ENCODE measurements at regions not wholly inside any gene's neighbourhood (a gene's known extent, or its start where the extent isn't known, plus 50 kb on each side); places are given as distances from the start of the nearest gene placed in this dataset.

DNA sequence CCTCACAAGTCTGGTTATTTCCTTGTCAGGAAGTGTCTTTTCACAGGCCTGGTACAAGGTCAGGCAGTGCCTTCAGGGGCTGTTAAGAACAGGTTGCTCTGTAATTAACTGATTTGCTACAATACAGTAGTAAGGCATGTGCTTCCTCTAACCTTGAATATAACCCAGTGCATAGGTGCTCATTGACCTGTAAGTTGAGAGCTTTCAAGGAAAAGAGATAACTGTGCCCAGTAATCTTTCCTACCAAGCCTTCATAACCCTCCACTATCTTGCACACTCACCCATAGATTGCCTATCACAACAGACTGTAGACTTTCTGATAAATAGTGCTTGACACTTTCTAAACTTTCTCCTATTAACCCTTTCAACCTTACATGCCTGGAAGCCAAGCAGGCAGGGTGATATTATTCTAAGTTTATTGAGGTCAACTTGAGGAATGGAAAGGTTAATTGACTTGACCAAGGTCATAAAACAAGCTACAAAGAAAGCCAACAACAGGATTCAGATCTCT lies 148.1 kb downstream of the PPARGC1A start:
- H3K4me3 ChIP-seq (ENCODE audit: low read depth, low read length): no peak overlapping the region
- DNase-seq (ENCODE audit: low read depth): no peak

DNA sequence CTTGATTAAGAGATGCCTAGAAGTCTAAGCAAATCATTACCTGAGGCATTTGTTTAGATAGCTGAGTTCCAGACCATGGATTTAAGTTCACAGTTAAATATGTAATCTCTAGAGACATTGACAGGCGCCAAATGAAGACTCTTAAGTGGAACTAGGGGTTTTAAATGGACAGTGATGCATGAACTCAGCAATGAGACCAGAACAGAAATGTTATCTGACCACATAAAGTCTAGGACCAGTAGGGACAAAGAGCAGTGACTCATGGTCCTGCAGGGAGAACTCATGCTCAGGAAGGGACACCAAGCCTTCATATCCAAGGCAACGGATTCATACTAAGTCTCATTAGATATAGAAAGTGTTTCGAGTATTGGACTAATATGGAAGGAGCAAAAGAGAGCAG lies 152.3 kb downstream of the PPARGC1A start:
- no peak for DNase-seq (ENCODE audit: low read depth)
- no peak overlapping the region for H3K4me3 ChIP-seq (ENCODE audit: low read depth, low read length)

DNA sequence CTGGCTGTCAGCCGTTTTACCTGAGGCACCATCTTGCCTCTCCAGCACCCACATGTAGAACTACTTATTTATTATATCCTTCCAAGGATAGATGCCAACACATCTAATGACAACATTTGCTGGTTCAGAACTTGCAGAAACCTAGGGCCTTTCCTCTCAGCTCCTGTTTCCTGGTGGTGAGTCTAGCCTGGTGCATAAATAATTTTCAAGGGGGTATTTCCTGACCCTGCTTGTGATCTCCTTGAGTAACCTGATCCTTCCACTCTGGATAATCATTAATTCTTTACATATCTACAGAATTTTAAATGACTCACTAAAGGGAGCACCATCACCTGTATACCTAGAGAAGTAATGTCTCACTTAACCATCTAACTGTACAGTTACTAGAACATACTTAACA lies 153.4 kb downstream of the PPARGC1A start:
- H3K4me3 ChIP-seq (ENCODE audit: low read depth, low read length): no peak overlapping the region
- DNase-seq (ENCODE audit: low read depth): no peak

DNA sequence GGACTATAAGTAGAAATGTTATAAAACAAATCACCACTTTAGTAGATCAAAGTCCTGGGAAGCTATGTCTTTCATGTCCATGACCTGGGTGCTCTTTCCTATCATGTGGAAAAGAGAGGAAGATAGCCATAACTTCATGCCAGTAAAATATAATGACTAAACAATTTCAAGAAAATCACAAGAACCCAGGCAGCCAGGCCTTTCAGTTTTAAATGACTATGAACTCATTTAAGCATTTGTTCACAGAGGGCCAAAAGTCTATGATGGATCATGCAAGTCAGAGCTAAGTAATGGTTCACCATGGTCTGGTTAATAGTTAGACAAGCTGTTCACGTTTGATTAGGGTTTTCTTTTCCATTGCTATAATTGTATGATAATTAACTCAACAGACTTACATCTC lies 155.8 kb downstream of the PPARGC1A start:
- no peak for DNase-seq (ENCODE audit: low read depth)
- no peak overlapping the region for H3K4me3 ChIP-seq (ENCODE audit: low read depth, low read length)

DNA sequence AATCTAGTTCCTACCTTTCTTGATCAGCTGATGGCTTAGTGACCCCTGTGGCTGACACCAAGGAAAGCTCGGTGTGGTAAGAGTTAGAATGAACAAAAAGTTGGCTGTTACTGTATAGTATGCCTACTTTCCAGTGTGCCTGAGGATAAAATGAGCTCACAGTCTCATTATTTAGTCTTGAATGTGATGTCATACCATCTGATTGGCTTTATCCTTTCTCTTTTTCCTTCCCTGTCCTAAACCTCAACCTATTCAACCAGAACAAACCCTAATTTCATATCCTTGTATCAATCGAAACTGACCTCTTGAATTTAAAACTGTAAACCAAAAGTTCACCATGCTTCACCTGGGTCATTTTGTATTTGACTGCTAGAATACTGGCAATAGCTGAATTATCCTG lies 156.4 kb downstream of the PPARGC1A start:
- H3K4me3 ChIP-seq (ENCODE audit: low read depth, low read length): no peak overlapping the region
- DNase-seq (ENCODE audit: low read depth): no peak

DNA sequence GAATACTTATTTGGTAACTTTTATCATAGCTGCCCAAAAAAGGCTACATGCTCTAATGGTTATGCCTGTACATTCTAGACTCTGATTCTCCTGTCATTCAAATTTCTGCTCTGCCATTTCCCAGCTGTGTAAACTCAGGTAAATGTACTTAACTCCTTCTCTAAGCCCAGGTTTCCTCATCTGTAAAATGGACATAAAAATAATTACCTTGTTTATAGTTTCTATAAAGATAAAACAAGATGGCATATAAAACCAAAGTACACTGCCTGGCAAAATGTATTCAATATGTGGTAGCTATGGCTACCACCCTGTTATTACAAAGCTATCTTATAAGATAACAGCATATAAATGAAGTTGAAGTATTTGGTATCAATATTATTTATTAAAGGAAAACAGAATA lies 158.8 kb downstream of the PPARGC1A start:
- H3K4me3 ChIP-seq (ENCODE audit: low read depth, low read length): no peak overlapping the region
- no peak for DNase-seq (ENCODE audit: low read depth)

DNA sequence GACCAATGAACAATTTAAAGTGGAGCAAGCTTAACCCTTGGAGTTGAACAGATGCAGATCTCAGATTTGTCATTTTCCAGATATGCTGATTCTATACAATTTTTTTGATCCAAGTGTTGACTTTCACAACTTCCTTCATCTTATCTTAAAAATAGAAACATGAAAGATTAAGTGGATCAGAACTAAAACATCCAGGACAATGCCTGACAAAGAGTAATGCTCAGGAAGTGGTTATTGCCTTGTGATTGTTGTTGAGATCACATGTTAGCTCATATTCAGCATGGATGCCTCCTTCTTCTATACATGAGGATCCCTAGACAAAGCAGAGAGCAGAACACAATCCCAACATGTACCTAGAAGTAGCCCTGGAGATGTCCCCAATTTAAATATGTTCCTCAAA lies 160.9 kb downstream of the PPARGC1A start:
- no peak for DNase-seq (ENCODE audit: low read depth)
- no peak overlapping the region for H3K4me3 ChIP-seq (ENCODE audit: low read depth, low read length)

DNA sequence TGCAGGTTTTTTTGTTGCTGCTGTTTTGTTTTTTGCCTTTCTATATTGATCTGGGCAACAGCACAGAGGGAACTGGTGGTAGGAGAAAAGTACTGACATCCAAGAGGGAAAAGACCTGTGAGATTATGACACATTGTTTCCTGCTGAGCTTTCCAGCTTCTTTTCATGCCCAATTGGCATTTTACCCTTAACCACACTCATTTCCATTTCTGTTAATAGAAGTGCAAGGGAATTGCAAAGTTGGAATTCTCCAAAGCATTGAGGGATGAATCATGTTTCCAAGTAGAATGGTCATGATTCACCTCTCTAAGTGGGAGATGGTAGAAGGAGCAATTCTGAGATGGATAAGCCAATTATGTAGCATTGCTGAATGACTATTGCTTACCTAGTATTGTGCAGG lies 161.5 kb downstream of the PPARGC1A start:
- no peak overlapping the region for H3K4me3 ChIP-seq (ENCODE audit: low read depth, low read length)
- DNase-seq (ENCODE audit: low read depth): peak; percentile 56

DNA sequence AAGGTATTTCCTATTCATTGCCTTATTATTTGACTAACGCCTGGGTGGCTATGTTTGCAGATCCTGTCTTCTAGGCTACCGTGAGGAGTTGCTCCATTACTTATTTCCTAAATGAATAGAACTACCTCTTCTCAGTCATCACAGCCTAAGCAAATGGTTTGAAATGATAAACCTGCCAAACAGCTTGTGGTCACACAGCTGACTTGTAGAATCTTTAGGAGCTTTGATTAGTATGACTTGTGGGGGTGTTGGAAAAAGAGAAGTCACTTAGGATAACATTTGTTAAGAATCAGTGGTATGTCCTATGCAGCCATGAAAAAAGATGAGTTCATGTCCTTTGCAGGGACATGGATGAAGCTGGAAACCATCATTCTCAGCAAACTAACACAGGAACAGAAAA lies 169.3 kb downstream of the PPARGC1A start:
- no peak for DNase-seq (ENCODE audit: low read depth)
- H3K4me3 ChIP-seq (ENCODE audit: low read depth, low read length): no peak overlapping the region

DNA sequence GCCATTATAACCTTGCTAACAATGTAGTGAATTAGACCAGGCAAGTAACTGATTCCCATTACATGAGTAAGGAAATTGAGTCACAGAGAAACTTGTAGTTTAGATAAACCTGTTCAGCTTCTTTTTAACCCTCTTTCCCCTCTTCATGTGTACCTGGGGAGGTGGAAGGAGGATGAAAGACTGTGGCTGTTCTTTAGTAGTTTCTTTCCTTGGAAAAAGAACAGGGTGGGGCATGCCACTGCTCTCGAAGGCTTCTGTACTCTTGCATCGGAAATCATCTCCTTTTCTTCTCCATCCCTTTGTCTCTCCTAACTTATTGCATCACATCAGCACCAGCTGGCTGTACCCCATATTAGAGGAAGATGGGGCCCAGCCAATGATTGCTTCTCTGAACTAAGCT lies 171.4 kb downstream of the PPARGC1A start:
- H3K4me3 ChIP-seq (ENCODE audit: low read depth, low read length): no peak overlapping the region
- no peak for DNase-seq (ENCODE audit: low read depth)

DNA sequence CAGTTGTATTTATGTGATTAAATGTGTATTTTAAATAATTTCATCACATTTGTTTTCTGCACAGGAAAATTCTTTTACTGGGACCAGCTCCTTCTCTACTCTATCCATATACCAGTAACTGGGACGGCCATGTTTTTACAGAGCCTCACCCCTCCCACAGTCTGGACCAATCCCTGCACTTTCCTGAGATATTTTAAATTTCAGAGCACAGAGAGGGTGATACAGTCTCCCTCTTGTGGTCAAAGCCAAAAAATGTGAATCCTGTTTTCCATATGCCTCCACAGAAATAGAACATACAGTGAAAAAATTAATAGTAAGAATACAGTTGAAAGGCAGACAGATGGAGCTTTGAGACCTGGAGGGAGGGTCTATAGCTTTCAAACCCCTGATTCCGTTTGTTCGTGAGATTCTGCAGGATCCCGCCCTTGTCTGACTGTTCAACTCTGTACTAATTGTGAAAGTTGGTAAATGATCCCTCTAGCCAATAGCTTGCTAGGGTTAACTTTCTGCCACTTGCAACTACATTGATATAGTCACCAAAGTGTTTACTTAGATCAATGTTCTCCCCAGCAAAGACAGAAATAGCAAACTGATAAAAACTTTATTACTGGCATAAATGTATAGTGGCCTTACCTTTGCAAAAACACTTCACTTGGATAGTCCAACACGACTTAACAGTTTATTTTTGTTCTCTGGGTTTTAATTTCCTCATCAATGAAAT lies 172.2 kb downstream of the PPARGC1A start:
- no peak for DNase-seq (ENCODE audit: low read depth)
- no peak overlapping the region for H3K4me3 ChIP-seq (ENCODE audit: low read depth, low read length)

DNA sequence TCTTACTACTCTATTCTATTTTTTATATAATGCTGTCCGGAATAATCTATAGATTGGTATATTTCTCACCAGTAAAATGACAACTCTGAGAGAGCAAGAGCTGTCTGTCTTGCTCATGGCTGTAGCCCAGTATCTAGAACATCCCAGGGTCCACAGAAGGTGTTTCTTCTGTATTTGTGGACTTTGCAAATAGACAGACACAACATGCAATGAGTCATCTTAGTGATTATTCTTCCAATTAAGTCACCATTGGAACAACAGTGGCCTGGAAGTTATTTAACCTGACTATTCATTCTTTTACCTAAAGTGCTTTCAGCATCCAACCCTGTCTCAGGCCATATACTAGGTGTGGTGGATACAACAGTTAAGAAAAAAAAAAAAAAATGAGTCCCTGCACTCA lies 179.5 kb downstream of the PPARGC1A start:
- H3K4me3 ChIP-seq (ENCODE audit: low read depth, low read length): no peak overlapping the region
- DNase-seq (ENCODE audit: low read depth): no peak

DNA sequence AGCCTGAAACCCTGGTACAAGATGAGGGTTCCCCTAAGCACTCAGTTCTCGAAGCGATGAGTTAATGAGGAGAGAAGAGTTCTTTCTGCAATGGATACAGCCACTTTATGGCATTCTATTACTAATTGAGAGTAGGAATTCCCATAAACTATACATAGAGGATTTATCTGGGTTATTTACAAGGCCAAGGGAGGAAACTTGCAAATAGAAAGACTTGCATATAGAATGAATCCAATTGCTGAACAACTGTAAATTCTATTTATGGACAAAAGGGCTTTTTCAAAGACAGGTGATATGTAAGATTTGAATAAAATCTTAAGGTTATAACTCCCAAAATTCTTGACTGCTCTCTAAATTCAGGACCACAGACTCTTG lies 182.2 kb downstream of the PPARGC1A start:
- no peak for DNase-seq (ENCODE audit: low read depth)
- H3K4me3 ChIP-seq (ENCODE audit: low read depth, low read length): no peak overlapping the region

DNA sequence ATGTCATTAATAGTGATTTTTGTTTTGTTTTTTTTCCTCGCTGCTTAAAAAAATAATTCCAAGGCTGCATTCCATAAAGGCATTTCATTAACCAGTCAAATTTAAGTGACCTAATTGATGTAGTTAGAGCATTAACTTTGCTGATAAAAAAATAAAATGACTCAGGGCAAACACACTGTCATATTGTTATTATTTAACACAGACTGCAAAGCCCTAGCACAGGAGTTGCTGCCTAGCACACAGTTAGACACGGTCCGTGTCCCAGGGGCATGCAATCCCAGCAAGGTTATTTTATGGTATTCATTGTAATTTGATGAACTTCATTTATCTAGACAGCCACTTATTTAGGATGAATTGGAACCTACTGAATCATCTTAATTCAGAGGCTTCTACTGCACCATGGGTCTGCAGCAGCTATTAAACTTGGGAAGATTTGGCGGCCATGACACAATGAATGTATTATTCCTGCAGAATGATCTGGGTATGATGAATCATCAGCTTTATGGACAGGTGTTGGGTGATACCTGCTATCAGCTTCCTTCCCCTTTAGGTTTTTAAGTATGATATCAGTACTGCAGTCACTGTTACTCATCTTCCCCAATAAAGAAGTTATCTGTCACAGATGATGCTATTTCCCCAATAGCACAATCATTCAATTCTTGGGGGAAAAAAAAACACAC lies 182.7 kb downstream of the PPARGC1A start:
- H3K4me3 ChIP-seq (ENCODE audit: low read depth, low read length): no peak overlapping the region
- DNase-seq (ENCODE audit: low read depth): no peak

DNA sequence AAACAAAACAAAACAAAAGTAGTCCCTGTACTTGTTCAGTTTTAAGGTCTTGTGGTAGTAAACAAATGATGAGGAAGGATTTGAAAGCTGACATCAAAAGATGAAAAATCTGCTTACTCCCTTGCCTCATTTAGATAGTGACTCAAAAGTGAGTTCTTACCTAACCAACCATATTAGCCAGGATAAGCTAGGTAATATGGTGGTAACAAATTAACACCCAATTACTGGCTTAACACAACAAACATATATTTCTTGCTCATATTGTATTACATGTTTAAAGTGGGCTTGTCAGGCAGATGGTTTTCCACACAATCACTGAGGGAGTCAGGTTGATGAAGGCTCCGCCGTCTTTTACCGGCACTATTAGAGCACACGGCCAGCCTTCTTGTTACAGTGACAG lies 189.7 kb downstream of the PPARGC1A start:
- no peak for DNase-seq (ENCODE audit: low read depth)
- no peak overlapping the region for H3K4me3 ChIP-seq (ENCODE audit: low read depth, low read length)

DNA sequence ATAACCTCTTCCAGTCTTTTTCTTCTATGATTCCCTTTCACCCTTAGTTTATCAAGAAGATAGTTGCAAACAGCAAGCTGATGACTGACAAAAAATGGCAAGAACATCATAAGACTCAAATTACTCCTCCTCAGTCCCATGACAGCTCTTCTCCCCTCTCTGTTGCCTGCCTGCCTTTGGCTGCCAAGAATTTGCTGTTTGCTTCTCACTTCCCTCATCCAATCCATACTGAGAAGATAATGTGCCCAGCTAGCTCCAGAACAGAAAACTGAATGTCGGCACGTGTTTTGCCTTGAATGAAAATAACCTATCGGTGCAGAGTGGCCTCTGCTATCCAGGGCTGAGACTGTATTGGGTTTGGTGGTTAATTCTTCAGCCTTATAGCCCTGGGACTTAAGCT lies 192.1 kb downstream of the PPARGC1A start:
- DNase-seq (ENCODE audit: low read depth): no peak
- H3K4me3 ChIP-seq (ENCODE audit: low read depth, low read length): no peak overlapping the region

DNA sequence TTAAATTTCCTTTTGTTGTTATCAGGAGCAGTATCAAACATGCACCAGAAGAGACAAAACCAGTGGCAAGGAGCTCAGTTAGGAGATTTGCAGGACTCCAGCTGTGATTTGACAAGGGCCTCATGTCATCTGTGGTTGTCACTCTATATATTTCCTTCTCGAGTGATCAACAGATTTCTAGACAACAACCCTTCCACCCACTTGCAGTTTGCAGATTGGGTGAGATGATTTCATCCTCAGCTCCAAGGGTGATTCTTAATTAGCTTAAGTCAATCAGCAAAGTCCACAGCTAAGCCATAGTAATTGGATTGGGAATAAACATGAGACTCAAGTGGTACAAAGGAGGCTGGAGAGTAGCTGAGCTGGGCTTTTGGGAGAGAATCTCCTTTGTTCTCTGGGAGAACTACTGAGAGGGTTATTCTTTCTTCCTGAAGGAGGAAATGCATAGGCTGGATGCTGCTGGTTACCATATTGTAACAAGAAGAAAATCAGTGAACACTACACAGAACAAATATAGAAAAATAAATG lies 192.8 kb downstream of the PPARGC1A start:
- no peak for DNase-seq (ENCODE audit: low read depth)
- no peak overlapping the region for H3K4me3 ChIP-seq (ENCODE audit: low read depth, low read length)

DNA sequence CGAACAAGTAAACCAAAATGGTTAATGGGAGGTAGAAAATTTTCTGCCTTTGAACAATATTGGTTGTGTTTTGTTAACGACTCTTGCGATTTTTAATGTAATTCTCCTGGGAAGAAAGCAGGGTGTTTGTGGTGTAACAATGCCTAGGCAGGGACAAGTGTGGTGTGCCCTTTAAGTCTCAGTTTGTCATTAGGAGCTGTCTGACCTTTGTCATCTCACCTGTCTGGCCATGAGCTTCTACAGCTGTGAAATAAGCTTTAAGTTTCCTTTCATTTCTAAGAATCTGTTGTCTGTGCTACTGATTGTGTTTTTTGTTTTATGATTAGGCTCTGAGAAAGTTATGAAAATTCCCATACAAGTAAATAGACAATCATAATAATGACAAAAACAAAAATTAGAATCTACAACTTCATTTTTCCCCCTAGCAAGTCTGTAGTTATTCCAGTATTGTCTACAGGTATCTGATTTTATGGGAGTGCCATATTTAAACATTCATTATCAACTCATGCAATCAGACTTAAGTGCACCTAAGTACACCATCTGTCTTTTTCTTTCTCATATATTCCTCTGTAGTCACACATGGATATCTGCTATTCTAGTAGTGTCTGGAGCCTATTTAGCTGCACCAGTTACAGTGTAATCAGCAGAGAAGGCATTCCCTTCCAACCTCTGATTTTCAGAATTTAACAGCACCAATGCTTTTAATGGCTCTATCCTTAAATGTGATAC lies 203.5 kb downstream of the PPARGC1A start:
- H3K4me3 ChIP-seq (ENCODE audit: low read depth, low read length): no peak overlapping the region
- no peak for DNase-seq (ENCODE audit: low read depth)

DNA sequence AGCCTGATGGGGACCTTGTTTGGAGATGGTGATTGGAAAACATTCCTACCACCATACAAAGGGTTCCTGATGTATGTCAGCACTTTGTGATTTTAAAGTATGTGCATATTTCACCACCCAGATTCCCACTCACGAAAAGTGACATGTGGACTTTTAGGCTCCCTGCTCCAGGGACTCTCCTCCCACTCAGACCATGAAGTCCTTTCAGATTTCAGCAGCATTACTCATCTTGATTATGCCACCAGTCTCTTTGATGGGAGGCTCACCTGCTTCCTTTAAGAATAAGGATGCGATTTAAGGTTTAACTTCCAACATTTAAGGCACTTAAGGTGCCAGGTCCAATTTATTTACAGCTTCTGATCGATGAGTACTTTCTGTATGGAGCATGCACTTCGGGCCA lies 204.4 kb downstream of the PPARGC1A start:
- DNase-seq (ENCODE audit: low read depth): no peak
- no peak overlapping the region for H3K4me3 ChIP-seq (ENCODE audit: low read depth, low read length)

Data from skeletal muscle cell (primary cell).